DND-41 (cell line): ENCODE measurements at regions not wholly inside any gene's neighbourhood (a gene's known extent, or its start where the extent isn't known, plus 50 kb on each side); places are given as distances from the start of the nearest gene placed in this dataset.

ENCODE experiments used
- EZH2 ChIP-seq: IDR thresholded peaks from 3 replicates; pipeline ENCODE4 v1.6.1; 2012; ENCODE audit warnings: borderline replicate concordance, low read depth, mild to moderate bottlenecking, moderate library complexity, low read length, inconsistent platforms; ENCODE audit not compliant: severe bottlenecking
- TF ChIP-seq, protein P1 (sequence below): IDR thresholded peaks from 2 replicates; pipeline ENCODE4 v1.5.1; 2012; ENCODE audit warnings: borderline replicate concordance, low read length, moderate library complexity, mild to moderate bottlenecking; ENCODE audit not compliant: poor library complexity, severe bottlenecking; ENCODE audit errors: extremely low read depth

DNA sequence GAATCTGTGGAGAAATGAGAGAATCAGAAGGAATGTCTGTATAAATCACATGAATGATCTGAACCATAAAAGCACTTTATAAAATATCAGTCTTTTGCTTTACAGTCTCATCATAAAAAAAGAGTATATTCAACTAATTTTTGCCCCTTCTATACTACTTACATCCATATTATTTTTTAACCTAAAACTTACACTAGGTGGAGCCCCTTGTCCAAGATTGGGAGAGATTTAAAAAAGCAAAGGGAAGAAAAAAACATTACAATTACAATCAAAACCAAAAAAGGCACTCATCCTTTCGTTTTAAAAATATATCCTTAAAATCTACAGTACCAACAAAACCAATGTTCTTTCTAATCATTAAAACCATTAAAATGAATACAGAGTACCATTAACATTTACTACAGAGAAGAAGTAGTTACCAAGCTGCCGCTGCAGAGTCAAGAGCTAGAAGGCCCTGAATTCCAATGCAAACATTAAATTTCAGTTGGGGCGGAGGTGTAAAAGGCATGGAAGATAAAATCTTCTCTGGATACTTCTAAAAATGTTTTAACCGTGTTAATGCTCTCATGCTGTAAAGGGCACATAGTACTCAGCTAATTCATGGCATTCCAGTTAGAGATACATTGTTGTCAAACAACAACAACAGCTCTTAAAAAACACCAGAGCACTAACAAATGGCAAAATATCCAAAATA is 56.7 kb upstream of the EPB41L3 start:
- TF ChIP-seq, protein P1, sequence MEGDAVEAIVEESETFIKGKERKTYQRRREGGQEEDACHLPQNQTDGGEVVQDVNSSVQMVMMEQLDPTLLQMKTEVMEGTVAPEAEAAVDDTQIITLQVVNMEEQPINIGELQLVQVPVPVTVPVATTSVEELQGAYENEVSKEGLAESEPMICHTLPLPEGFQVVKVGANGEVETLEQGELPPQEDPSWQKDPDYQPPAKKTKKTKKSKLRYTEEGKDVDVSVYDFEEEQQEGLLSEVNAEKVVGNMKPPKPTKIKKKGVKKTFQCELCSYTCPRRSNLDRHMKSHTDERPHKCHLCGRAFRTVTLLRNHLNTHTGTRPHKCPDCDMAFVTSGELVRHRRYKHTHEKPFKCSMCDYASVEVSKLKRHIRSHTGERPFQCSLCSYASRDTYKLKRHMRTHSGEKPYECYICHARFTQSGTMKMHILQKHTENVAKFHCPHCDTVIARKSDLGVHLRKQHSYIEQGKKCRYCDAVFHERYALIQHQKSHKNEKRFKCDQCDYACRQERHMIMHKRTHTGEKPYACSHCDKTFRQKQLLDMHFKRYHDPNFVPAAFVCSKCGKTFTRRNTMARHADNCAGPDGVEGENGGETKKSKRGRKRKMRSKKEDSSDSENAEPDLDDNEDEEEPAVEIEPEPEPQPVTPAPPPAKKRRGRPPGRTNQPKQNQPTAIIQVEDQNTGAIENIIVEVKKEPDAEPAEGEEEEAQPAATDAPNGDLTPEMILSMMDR = peak; percentile 23
- no peak for TF ChIP-seq EZH2
